ENCODE measurements at regions not wholly inside any gene's neighbourhood (a gene's known extent, or its start where the extent isn't known, plus 50 kb on each side); places are given as distances from the start of the nearest gene placed in this dataset.

DNA sequence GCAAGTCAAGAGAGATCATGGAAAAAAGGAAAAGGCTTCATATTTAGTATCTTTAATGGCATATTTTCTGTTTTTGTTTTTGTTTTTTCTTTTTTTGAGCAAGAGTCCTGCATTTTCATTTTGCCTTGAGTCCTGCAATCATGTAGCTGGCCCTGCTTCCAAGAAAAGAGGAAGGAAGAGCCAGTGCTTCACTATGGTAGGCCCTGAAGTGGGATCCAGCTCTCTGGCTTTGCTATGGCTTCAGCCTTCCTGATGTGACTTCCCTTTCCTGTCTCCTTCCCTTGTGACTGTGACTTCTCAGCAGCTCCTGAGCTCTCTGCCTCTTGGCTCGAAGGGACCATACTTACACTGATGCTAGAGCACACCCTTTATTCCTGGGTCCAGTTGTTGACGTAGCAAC lies 512.3 kb downstream of the INHBA start:
- TF ChIP-seq, protein P1, sequence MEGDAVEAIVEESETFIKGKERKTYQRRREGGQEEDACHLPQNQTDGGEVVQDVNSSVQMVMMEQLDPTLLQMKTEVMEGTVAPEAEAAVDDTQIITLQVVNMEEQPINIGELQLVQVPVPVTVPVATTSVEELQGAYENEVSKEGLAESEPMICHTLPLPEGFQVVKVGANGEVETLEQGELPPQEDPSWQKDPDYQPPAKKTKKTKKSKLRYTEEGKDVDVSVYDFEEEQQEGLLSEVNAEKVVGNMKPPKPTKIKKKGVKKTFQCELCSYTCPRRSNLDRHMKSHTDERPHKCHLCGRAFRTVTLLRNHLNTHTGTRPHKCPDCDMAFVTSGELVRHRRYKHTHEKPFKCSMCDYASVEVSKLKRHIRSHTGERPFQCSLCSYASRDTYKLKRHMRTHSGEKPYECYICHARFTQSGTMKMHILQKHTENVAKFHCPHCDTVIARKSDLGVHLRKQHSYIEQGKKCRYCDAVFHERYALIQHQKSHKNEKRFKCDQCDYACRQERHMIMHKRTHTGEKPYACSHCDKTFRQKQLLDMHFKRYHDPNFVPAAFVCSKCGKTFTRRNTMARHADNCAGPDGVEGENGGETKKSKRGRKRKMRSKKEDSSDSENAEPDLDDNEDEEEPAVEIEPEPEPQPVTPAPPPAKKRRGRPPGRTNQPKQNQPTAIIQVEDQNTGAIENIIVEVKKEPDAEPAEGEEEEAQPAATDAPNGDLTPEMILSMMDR (IDR thresholded peaks at IDR 0.05) = no peak
- no peak for TF ChIP-seq POLR2A (IDR thresholded peaks at IDR 0.05)
